8988T (cell line): ENCODE measurements at regions not wholly inside any gene's neighbourhood (a gene's known extent, or its start where the extent isn't known, plus 50 kb on each side); places are given as distances from the start of the nearest gene placed in this dataset.

Experiments
- DNase-seq: peaks from one replicate; pipeline ENCODE4 v3.0.0; 2011

GRCh38 chr10:118409295-118409694 is 67.2 kb upstream of the FAM204A start:
- DNase-seq = no peak

- DNase-seq = no peak
These were observed 66.1 kb upstream of the FAM204A start for GRCh38 chr10:118408181-118408580.

GRCh38 chr10:118407777-118408176 is 65.7 kb upstream of the FAM204A start:
- DNase-seq = no peak

- DNase-seq = no peak
These were observed 64.9 kb upstream of the FAM204A start for GRCh38 chr10:118407026-118407425.

GRCh38 chr10:118405928-118406327 is 63.8 kb upstream of the FAM204A start:
- no peak for DNase-seq

- no peak for DNase-seq
These were observed 61.8 kb upstream of the FAM204A start for GRCh38 chr10:118403967-118404366.

- DNase-seq = no peak
These were observed 59.6 kb upstream of the FAM204A start for GRCh38 chr10:118401708-118402193.

GRCh38 chr10:118397391-118397790 is 55.3 kb upstream of the FAM204A start:
- no peak for DNase-seq

- DNase-seq = no peak
These were observed 53.8 kb upstream of the FAM204A start for GRCh38 chr10:118395947-118396346.

GRCh38 chr10:118394301-118395200 is 52.4 kb upstream of the FAM204A start:
- DNase-seq = no peak

GRCh38 chr10:118392761-118393160 is 50.6 kb upstream of the FAM204A start:
- no peak for DNase-seq
